ENCODE measurements at regions not wholly inside any gene's neighbourhood (a gene's known extent, or its start where the extent isn't known, plus 50 kb on each side); places are given as distances from the start of the nearest gene placed in this dataset.

DNA sequence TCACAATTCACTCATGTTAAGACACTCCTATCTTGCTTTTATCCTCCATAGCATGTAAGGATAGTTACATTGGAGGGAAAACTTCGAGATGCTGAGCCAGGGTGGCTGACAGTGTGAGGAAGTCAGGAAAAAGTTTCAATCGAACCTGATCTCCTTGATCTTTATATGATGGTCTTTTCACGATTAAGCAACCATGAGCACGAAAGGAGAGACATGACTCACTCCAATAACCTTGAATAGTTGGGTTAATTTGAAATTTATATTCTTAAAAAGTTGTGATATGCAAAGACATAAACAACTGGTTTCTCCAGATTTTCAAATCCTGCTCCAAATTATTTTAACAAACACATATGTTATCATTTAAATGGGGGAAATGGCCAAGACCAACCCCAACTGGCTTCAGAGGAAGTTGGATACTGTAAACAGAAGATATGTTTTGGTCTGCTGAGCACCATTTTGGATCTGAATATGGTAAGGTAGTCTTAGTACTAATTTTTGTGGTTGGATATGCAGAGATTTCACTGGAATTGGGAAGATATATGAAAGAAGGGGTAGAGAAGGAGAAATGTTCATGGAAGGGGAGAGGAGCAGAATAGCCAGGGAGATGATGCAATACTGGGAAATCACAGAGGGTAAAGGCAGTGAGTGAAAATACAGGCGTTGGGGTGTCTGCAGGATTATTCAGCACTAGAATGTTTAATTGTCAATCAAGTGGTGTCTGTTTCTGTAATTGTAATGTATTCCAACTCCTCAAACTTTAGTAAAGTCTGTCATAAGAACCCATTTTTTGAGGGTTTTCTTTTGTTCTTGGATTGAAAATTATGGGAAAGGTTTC is 185.2 kb upstream of the SLC38A2 start:
- Histone ChIP-seq H3K36me3 (no peaks in the 10 kb centered on the region), H3K27ac (peak overlapping the region; percentile 77 to 85), H3K27me3 (no peaks in the 10 kb centered on the region), H3K4me1 (peaks cover 0 to 29% of the 10 kb centered on the region in 2 donors), H3K4me3 (no peak overlapping the region), H3K9me3 (no peaks in the 10 kb centered on the region)
- no peak for DNase-seq (ENCODE audit: low spot score)
- TF ChIP-seq, protein P1, sequence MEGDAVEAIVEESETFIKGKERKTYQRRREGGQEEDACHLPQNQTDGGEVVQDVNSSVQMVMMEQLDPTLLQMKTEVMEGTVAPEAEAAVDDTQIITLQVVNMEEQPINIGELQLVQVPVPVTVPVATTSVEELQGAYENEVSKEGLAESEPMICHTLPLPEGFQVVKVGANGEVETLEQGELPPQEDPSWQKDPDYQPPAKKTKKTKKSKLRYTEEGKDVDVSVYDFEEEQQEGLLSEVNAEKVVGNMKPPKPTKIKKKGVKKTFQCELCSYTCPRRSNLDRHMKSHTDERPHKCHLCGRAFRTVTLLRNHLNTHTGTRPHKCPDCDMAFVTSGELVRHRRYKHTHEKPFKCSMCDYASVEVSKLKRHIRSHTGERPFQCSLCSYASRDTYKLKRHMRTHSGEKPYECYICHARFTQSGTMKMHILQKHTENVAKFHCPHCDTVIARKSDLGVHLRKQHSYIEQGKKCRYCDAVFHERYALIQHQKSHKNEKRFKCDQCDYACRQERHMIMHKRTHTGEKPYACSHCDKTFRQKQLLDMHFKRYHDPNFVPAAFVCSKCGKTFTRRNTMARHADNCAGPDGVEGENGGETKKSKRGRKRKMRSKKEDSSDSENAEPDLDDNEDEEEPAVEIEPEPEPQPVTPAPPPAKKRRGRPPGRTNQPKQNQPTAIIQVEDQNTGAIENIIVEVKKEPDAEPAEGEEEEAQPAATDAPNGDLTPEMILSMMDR (IDR thresholded peaks at IDR 0.05) = no peak

DNA sequence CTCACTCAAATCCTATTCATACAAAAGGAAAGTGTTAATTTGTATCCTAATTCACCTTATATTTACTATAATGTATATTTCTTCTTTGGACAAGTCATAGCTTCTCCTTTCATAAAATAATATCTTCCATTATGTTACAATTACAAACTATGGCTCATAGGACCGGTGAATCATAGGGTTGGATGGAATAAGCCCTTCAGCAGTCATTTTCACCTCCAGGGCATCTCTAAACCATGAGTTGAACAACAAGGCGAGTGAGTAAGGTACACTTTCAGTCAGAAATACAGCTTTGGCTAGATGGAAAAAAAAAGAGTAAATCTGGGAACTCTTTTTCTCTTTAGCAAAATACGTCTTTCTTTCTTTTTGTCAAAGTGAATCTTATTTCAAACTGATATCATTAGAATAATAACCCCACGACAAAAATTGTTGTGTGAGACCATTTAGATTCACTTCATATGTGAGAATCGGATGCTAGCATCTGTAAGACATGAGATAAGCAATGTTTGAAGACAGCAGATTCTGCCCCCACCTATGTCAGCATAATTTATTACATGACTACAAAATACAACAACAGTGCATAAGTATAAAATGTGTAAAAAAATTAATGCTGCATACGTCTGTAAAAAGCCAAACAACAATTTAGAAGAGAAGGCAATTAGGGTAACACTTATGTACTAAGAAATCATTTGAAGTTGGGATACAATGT is 184.4 kb upstream of the SLC38A2 start:
- Histone ChIP-seq H3K4me3 (no peak overlapping the region), H3K27ac (peak overlapping the region; percentile 77 to 85), H3K9me3 (no peaks in the 10 kb centered on the region), H3K4me1 (peaks cover 0 to 24% of the 10 kb centered on the region in 2 donors), H3K27me3 (no peaks in the 10 kb centered on the region), H3K36me3 (no peaks in the 10 kb centered on the region)
- TF ChIP-seq, protein P1 (IDR thresholded peaks at IDR 0.05) = no peak
- no peak for DNase-seq (ENCODE audit: low spot score)

DNA sequence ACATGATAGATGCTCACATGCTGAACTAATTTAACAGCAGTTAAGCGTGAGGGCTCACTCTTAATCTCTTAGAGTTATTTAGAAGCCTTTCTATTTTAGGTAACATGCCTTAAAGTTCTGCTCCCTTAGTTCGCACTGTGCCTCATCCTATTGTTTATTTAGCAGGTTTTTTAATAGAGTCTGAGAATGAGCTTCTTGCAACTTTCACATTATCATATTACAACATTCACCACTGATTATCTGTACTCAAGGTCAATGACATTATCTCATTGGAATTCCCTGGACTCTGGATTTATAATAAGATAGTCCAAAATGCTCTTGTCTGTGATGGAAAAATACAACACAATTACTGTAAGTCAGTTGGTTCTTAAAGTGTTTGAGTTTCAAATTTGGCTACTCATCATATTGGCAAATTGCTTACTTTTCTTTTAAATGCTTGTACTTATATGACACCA is 183.6 kb upstream of the SLC38A2 start:
- Histone ChIP-seq H3K27me3 (no peaks in the 10 kb centered on the region), H3K4me1 (peaks cover 0 to 24% of the 10 kb centered on the region in 2 donors), H3K4me3 (no peak overlapping the region), H3K27ac (peak overlapping the region; percentile 77 to 85), H3K36me3 (no peaks in the 10 kb centered on the region), H3K9me3 (no peaks in the 10 kb centered on the region)
- TF ChIP-seq, protein P1 (IDR thresholded peaks at IDR 0.05) = no peak
- no peak for DNase-seq (ENCODE audit: low spot score)

DNA sequence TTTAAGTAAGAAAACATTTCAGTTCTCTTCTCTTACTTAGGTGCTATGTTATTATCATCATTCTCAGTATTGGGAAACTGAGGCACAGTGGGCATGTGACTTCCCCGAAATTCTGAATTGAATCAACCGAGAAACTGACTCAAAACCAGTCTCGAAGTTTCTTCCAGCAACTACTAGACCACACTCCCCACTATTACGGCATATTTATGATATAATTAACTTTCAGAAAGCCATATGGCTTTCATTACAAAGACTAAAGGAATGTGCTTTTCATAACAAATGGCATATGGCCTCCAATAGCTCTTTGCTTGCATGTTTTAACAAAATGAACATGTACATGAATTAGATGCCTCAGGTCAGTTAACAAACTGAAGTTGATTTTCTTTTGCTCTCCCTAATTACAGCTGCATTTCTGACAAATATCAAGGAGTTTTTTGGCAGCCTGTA is 182.9 kb upstream of the SLC38A2 start:
- no peaks in the 10 kb centered on the region for H3K36me3 ChIP-seq
- no peaks in the 10 kb centered on the region for H3K27me3 ChIP-seq
- peak overlapping the region; percentile 77 to 85 for H3K27ac ChIP-seq
- no peak overlapping the region for H3K4me3 ChIP-seq
- peaks cover 0 to 24% of the 10 kb centered on the region in 2 donors for H3K4me1 ChIP-seq
- TF ChIP-seq, protein P1 (IDR thresholded peaks at IDR 0.05) = no peak
- no peaks in the 10 kb centered on the region for H3K9me3 ChIP-seq
- DNase-seq (ENCODE audit: low spot score) = no peak

DNA sequence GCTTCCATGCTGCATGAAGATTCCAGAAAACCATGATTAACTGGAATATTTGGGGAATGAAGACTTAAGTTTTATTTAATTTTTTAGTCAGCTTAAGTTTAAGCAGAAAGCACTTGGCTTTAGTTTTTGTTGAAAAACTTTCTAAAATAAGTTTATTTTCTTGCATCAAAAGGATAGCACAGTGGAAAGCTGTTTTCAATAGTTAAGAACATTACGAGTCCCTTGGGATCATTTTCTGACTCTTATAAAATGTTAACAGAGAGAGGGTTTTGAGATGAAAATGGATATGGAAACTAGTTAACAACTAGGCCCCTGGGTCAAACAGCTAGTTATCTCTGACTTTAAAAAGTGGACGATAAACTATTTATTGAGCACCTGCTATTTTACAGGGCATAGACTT is 181.9 kb upstream of the SLC38A2 start:
- Histone ChIP-seq H3K27me3 (no peaks in the 10 kb centered on the region), H3K36me3 (no peaks in the 10 kb centered on the region), H3K9me3 (no peaks in the 10 kb centered on the region), H3K27ac (peak overlapping the region; percentile 77 to 85), H3K4me1 (peaks cover 0 to 24% of the 10 kb centered on the region in 2 donors), H3K4me3 (no peak overlapping the region)
- no peak for DNase-seq (ENCODE audit: low spot score)
- TF ChIP-seq, protein P1 (IDR thresholded peaks at IDR 0.05) = no peak

Measured in right atrium auricular region (tissue), 2 donors.